ENCODE measurements at regions not wholly inside any gene's neighbourhood (a gene's known extent, or its start where the extent isn't known, plus 50 kb on each side); places are given as distances from the start of the nearest gene placed in this dataset.
"Not testable (repeated sequence)": the region's sequence is repeated elsewhere in the genome, so short reads cannot be mapped to it uniquely, and the experiment has no call there.

DNA sequence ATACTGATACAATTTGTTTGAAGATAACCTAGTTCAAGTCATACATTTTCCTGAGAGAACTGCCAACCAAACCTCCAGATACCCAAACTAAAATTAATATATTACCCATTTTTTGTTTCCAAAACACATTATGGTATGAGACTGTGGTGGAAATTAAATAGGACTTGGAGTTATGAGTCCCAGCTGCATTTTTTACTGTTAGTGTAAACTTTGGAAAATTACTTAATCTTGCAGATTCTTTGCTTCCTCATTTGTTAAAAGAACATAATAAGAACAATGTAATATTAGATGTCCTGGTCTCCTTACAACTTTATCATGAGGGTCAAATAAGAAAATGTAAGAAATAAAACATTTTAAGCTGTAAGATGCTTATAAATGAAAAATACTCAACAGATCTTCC is 98.2 kb upstream of the TRIB2 start:
- peak; percentile 7 for DNase-seq (ENCODE audit: low read depth)

DNA sequence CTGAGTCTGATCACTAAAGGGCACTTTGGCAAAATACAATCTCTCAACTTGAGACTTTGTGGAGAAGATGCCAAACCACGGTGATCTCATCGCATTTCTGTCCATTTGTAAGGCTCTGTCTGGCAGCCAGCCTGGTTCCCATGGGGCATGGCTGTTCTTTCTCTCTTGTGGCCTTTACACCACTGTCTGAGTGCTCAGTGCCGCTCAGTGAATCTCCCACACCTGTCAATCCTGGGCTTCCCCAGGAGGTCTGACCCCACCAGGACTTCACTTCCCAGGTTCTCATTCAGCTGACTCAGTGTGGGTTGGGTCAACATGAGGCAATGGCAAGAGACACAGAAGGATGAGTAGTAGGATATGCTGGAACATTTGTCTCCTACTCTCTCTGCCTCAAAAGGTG is 96.8 kb upstream of the TRIB2 start:
- DNase-seq (ENCODE audit: low read depth): peak; percentile 87

DNA sequence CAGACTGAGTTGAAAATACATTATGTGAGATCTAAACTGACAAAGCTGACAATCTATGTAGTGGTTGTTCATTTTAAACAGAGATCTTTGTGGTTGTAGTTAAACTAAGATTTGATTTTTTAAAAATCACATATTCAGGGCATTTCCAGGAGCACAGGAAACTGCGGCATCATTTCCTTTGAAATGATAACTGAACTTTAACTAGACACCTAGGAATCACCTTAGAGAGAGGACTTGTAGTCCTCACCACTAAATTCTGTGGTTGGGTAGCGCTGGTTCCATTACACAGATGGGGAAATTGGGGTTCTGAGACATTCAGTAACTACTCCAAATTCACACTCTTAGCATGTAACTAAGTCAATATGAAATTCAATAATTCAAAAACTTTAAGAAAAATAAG is 96.0 kb upstream of the TRIB2 start:
- DNase-seq (ENCODE audit: low read depth): no peak

DNA sequence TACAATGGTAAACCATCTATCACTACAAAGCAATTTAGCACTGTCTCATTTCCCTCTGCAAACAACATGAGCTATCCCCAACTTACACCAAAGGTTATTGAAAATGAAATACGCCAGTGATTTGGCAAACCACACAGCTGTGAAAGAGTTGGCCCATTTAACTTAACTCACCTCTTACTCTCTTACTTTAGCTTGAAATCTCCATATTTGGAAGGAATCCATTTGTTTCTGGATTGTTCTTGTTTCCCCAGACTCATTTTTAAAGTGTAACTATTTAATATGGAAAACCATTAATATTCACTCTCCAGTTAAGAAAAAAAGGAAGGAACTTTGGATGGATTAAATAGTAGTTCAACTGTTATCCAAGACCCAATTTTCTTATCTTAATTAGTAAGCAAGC is 93.7 kb upstream of the TRIB2 start:
- no peak for DNase-seq (ENCODE audit: low read depth)

DNA sequence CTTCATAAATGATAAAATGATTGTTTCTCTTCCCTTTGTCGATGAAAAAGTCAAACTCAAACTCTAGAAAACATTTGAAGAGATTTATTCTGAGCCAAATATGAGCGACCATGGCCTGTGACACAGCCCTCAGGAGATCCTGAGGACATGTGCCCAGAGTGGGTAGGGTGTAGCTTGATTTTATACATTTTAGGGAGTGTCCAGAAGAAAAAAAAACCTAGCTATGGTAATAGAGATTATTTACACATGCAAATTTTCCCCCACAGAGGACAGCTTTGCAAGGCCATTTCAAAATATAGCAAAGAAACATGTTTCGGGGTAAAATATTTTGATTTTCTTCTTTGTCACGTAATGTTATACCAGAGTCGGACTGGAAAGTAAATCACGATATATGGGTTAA is 92.4 kb upstream of the TRIB2 start:
- DNase-seq (ENCODE audit: low read depth): no peak

DNA sequence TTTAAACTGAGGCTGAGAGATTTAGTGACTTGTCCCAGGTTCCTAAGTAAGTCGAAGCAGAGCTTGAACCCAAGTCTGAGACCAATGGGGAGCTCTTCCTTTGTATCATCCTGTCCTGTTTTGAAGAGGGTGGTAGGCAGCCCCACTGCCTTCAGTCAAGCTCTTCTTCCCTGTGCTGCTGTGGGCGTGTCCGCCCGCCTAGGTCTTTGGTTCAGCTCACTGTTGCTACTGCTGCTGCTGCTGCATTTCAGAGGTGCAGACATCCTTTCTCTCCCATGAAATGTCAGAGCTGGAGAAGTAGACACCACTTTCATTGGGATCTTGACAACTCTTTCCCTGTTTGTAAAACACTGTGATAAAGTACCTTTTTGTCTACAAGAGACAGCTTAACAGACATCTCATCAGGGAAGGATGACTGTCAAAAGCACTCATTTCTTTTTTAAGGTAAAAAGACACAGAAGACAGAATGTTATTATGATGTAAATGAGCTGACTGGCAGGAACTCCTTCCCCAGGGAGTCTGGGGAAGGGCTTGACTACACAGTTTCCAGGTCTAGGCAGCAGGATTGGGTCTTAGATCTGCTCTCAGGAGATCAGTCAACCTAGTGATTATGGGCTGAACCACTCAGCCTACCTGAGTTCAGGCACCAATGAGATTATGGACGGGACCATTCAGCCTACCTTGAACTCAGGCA is 91.7 kb upstream of the TRIB2 start:
- no peak for DNase-seq (ENCODE audit: low read depth)

DNA sequence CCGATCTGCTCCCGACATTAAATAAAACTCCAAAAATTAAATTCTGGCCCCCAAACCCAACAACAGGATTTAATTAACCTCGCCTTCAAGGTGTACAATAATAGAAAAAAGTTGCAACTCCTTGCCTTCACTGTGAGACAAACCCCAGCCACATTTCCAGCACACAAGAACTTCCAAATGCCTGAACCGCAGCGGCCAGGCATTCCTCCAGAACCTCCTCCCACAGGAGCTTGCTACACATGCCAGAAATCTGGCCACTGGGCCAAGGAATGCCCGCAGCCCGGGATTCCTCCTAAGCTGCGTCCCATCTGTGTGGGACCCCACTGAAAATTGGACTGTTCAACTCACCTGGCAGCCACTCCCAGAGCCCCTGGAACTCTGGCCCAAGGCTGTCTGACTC is 88.2 kb upstream of the TRIB2 start:
- DNase-seq (ENCODE audit: low read depth): not testable (repeated sequence)

DNA sequence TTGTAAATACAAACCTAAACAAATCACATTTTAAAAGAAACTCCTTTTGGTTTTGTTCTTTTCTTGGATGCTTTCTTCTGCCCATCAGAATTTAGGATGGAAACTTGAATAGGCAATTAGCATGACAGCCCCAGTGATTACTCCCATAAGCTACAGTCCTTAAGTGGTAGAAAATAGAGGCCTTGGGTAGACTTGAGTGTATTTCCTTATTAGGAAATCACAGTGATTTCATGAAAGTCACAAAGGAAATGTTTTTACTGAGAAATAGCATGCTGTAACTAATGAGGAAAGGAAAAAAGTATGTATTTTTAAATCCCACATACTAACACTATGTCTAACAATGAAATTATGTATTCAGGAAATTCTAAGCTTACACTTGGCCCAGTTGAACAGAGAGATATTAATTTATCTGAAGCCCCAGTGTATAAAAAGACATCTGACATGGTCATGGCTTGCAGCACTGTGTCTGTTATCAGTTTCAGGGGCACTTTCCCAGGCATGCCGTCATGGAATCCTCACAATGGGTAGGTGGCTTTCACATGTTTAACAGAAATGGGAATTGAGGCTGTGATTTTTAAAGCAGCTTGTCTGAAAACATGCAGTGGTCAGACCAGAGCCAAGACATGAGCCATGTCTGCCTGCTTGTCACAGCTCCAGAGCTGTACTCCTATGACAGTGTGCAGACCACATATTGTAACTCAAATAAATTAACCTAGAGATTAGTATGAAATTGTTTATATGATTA is 79.7 kb upstream of the TRIB2 start:
- peak; percentile 72 for DNase-seq (ENCODE audit: low read depth)

DNA sequence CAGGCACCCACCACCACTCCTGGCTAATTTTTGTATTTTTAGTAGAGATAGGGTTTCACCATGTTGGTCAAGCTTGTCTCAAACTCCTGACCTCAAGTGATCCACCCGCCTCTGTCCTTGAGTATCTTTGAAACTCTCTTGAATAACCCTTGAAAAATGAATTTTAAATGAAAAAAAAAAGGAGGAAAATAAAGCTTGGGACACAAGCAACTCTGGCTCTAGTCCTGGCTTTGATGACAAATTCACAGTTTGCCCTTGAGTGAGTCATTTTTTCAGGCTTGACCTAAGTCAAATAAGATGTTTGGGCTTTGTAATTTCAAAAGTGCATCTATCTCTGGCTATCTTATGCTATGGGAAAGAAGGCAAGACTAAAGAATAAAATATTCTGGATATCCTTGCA is 79.0 kb upstream of the TRIB2 start:
- peak; percentile 73 for DNase-seq (ENCODE audit: low read depth)

DNA sequence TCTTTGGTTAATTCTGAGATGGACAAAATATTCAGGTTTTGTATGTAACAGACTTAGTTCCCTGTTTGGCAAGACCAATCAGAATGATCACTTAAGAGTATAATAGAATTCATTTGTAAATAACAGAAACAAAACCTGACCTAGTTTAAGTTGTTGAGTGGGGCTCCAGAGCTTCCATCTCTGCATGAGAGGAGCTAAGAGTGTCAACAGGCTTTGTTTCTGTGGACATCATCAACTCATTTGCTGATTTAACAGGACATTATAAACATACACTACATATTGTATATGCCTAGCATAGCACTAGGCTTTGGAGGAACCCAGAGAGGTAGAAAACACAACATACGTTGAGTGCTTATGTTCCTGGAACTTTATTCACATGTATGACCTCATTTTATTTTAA is 75.3 kb upstream of the TRIB2 start:
- no peak for DNase-seq (ENCODE audit: low read depth)

DNA sequence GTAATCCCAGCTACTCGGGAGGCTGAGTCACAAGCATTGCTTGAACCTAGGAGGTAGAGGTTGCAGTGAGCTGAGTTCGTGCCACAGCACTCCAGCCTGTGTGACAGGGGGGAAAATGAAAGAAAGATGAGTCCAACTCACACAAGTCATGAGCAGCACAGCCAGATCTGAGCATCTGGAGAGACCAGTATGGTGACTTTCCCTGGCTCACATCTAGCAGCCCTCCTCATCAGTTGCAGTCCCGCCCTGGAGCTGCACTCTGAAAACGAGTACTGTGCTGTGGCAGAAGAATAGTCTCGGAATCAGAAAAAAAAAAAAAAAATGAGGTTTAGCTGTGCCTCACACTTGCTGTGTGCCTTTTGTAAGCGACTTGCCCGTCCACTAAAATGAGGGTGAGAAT is 74.4 kb upstream of the TRIB2 start:
- no peak for DNase-seq (ENCODE audit: low read depth)

DNA sequence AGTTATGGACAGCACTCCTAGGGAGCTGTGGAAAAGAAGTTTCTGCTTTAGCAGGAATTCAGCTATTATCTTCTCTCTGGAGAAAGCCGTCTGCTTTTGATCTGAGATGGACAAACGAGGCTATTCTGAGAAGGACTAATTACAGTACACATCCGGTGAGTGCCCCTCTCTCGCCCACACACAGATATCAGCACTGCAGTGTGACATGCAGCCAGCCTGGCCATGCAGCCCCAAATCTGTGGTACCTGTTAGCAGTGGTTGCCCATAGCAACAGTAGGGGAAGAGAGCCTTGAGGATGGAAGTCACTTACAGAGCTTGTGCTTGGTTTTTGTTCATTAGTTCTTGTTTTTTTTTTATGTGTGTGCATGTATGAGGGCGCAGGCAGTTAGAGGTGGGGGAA is 73.9 kb upstream of the TRIB2 start:
- no peak for DNase-seq (ENCODE audit: low read depth)

DNA sequence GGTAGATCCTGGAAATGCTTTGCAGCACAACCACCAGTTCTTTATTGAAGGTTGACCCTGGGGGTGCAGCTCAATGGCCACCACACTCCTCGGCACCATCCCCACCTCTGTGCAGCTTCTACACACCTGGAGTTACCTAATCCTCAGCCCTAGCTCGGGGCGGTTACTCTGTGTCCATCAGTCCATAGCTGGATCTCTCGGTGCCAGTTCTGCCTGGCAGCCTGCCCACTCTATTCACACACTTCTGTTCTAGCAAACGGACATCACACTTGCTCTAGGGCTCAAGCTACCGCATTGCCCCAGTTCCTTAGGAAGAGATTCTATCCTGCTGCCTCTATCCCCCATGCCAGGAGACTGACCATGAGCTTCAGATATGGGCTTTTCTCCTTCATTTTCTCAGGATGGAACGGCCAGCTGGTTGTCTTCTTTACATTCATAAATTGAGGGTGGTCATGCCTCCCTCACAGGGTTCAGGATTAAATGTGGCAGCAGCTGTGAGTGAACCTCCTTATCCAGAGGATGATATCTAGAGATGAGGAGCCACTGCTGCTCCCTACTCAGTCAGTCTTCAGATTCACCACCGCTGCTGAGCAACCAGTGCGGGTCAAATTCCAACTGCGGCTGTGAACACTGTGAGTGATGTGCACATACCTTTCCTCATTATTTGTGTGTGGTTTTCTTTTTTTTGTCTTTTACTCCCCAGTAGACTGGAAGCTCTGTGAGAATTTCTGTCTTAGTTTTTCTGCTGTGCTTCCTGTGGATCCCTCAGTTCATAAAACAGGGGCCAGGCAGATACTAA is 66.9 kb upstream of the TRIB2 start:
- DNase-seq (ENCODE audit: low read depth): no peak

DNA sequence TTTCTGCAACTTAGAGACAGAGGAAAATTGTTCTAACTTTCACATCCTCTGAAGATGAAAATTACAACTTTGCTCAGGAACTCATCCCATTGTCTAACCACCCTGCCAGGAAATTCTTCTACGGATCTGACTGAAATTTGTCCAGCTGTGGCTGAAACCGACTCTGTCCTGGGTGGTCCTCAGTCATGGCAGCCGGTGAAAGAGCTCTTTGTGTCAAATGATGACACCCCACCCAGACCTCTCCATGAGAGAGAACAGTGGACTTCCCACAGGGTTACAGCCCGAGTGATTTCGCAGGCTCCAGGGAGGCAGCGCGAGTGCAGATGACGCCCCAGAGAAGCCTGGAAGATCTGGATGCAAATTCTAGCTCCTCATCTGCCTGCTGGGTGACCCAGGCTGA is 65.1 kb upstream of the TRIB2 start:
- no peak for DNase-seq (ENCODE audit: low read depth)

DNA sequence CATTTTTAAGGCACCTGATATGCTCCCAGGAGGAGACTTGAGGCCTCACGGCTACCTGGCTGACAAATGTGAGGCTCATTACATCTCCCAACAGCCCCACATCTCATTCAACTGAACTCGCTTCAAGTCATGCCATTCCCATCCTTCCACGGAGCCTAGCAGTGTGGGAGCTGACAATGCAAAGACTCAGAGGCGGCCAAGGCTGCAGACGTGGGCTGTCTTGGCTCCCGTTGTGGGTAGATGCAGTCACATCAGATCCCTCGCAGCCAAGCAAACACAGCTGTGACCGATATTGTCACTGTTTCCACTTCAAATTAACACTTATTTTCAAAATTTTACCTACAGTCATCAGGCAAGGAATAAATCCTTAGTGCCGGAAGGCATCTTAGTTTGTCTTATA is 64.0 kb upstream of the TRIB2 start:
- DNase-seq (ENCODE audit: low read depth): no peak

DNA sequence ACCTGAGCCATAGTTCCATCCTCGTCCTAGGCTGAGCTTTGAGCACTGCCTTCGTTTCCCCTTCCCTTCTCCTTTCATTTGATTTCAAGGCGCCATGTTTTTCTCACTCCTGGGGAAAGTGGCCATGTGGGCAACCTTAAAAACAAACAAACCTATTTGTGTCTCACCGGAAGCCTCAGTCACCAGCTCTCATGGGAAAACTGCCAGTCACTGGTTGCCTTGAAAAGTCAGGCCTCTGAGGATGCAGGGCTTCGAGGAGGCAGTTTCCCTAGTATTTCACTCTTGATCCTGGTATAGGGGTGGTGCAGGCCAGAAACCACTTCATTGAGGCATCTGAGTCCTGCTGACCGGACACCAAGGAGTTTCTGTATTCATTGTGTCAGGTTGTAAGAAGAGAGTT is 59.2 kb upstream of the TRIB2 start:
- DNase-seq (ENCODE audit: low read depth): no peak

DNA sequence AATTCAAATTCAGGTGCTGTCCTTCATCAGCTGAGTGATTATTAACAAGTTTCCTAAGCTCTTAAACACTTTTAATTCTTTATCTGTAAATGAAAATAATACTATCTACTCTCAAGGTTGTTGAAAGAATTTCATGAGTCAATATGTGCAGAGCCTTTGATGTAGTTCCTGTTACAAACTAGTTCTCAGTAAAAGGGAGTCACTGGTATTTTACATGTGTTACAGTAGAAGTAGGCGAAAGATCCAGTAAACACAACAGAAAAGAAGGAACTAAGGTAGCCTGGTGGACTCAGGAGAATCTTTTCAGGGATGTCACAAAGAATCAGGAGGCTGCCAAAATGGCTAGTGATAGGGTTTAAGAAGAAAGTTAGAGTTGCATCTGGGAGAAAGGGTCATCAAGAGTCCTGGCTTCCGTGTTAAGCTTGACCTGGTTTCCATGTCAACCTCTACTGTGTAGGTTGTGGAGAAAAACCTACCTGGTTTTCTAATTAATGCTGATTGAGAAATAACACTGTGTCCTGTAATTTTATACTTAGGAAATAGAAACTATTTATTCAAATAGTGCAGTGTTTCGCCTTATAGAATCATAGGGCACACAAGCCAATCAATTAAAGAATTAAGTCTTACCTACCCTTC is 58.3 kb upstream of the TRIB2 start:
- DNase-seq (ENCODE audit: low read depth): no peak

DNA sequence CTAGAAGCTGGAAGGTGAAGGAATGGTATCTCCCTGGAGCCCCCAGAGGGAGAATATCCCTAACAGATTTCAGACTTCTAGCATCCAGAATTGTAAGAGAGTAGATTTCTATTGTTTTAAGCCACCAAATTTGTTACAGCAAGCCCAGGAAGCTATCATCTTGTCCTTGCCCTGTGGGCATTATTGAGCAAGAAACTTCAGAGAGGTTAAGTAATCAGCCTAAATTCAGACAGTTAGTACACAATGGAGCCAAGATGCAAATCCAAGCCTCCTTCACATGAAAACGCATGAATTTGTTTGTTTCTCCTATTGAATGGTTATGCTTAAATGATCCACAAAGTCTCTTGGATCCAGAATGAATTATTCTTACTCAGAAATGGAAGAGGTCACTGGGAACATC is 55.2 kb upstream of the TRIB2 start:
- DNase-seq (ENCODE audit: low read depth): peak; percentile 13

DNA sequence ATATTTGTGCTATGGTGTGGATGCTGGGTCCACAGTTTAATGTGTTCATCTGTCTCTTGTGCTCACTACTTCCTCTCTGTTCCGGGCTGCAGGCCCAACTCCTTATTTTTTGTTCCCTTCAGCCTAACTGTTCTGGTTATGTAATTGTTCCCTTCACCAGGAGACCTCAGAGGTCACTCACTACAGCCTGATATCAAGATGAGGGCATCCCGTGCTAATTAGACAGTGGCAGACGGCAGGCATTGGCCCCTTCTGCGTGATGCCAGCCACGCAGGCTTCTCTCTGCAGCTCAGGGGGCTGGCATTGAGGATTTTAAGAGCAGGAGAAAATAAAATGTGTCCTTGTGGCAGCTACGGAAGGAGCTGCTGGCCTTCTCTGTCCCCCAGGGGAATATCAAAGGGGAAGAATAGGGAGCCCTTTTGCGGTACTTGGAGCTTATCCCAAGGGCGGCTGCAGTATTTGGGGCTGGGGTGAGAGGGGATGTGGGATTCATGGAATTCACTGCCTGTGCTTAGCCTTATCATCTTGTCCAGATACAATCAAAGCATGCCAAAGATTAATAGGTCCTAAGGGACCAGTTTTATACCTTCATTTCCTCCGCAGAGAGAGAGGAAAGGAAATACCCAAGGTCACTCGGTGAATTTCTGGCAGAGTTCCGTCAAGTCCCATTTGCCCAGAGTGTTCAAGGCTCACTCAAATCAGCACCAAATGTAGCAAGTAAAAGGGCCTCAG is 53.3 kb upstream of the TRIB2 start:
- no peak for DNase-seq (ENCODE audit: low read depth)

DNA sequence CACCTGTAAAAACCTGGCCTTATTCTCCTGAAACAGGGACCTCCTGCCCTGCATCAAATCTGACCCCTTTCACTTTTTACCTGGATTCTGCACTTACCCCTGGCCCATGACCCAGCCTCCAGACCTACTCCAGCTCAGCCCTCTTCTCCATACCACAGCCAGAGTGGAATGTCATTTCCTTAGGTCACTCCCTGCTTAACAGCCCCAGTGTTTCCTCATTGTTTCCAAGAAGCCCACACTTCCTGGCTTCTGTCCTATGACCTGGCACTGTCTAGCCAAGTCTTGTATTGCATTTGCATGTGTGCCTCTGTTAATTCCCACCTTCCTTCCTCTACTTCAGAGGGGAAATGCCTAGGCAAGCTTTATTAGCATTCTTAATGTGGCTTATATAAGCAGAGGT is 51.4 kb upstream of the TRIB2 start:
- no peak for DNase-seq (ENCODE audit: low read depth)

DNA sequence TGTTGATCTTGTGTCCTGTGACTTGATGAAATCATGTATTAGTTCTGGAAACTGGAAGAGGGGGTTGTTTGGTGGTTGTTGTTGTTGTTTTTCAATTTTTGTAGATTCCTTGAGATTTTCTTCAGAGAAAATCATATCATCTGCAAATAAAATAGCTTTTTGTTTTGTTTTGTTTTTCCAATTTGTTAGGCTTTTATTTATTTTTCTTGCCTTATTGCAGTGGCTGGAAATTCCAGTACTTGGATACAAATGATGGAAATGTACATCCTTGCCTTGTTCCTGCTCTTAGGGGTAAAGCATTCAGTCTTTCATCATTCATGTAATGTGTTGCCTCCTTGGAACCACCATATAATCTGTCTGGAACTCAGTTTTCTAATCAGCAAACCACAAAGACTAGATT is 50.3 kb upstream of the TRIB2 start:
- DNase-seq (ENCODE audit: low read depth): no peak
